NB4 (cell line): ENCODE measurements at regions not wholly inside any gene's neighbourhood (a gene's known extent, or its start where the extent isn't known, plus 50 kb on each side); places are given as distances from the start of the nearest gene placed in this dataset.

ENCODE experiments used
- DNase-seq: peaks from one replicate; pipeline ENCODE4 v3.0.0; 2010; ENCODE audit warnings: low read depth
- H3K4me3 ChIP-seq: one replicate; pipeline ENCODE4 v1.5.1; 2011; ENCODE audit warnings: mild to moderate bottlenecking, low read depth, low read length, moderate library complexity
- MAX ChIP-seq: IDR thresholded peaks from 2 replicates; pipeline ENCODE4 v1.6.1; 2011; ENCODE audit warnings: low read depth, low read length
- MYC ChIP-seq: IDR thresholded peaks from 2 replicates; pipeline ENCODE4 v1.6.1; 2011; ENCODE audit warnings: low read depth, low read length
- POLR2A ChIP-seq: IDR thresholded peaks from 2 replicates; pipeline ENCODE4 v1.6.1; 2011; ENCODE audit warnings: mild to moderate bottlenecking; ENCODE audit not compliant: insufficient read length; ENCODE audit errors: extremely low read depth
- TF ChIP-seq, protein P1 (sequence below): IDR thresholded peaks from one replicate; pipeline ENCODE4 v1.5.1; 2012; ENCODE audit warnings: low read depth, low read length

DNA sequence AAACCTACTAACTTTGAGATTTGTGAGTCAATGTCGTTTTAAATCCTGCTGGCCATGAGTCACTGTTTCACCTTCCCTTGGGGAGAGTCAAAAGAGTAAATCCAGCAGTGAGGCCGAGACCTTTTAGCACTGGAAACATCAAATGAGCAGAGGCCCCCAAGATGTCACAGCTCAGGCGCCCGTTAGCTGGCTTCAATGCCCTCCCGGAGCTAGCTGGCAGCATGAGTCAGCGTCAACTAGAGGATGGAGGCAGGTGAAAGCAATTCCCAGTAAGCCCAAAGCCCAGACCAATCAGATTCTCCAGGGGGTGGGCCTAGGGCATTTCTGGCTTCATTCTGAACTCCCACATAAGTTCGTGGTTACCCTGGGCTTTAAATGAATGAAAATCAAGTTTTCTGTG lies 170.9 kb downstream of the CLCN4 start:
- no peak overlapping the region for H3K4me3 ChIP-seq
- DNase-seq = no peak
- TF ChIP-seq POLR2A = no peak
- TF ChIP-seq, protein P1, sequence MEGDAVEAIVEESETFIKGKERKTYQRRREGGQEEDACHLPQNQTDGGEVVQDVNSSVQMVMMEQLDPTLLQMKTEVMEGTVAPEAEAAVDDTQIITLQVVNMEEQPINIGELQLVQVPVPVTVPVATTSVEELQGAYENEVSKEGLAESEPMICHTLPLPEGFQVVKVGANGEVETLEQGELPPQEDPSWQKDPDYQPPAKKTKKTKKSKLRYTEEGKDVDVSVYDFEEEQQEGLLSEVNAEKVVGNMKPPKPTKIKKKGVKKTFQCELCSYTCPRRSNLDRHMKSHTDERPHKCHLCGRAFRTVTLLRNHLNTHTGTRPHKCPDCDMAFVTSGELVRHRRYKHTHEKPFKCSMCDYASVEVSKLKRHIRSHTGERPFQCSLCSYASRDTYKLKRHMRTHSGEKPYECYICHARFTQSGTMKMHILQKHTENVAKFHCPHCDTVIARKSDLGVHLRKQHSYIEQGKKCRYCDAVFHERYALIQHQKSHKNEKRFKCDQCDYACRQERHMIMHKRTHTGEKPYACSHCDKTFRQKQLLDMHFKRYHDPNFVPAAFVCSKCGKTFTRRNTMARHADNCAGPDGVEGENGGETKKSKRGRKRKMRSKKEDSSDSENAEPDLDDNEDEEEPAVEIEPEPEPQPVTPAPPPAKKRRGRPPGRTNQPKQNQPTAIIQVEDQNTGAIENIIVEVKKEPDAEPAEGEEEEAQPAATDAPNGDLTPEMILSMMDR = no peak
- TF ChIP-seq MAX = no peak
- TF ChIP-seq MYC = no peak

DNA sequence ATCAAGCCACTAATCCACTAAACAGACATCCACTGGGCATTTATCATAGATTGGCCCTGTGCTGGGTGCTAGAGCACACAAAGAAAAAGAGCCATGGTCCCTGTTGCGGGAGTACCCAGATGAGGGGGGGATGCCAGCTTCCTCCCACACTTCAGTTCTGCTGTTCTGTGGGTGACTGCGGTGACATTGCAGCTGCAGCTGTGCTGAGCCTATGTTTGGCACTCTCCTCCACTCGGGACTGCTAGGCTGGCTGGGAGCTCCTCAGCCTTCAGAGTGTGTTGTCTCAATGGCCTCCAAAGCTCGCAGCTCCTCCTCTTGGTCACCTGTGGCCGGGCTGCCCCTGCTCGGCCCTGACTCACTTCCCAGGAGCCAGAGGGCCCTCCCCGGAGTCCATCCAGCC lies 173.2 kb downstream of the CLCN4 start:
- TF ChIP-seq MAX (no peak), MYC (no peak), POLR2A (no peak)
- TF ChIP-seq, protein P1 = no peak
- no peak overlapping the region for H3K4me3 ChIP-seq
- no peak for DNase-seq

DNA sequence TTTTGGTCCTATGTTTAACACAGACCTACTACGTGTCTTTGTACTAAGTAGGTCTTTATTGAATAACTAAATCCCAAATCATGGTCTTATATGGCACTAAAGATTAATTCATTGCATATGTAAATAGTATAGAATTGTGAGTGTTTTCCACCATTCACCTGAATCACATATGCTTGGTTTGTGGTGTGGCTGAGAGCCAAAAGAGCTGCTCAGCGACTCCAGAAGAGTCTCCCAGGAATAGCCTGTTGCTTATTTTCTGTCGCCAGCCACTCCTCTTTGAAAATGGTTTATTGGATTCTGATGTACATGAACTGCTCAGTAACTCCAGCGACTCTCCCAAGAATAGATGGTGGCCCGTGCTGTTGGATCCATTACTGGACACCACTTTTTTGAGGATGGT lies 184.5 kb downstream of the CLCN4 start:
- no peak overlapping the region for H3K4me3 ChIP-seq
- no peak for DNase-seq
- TF ChIP-seq MAX = no peak
- no peak for TF ChIP-seq MYC
- TF ChIP-seq, protein P1 = no peak
- TF ChIP-seq POLR2A = no peak

- H3K4me3 ChIP-seq = no peak overlapping the region
- no peak for DNase-seq
- TF ChIP-seq POLR2A = no peak
- TF ChIP-seq MYC = no peak
- TF ChIP-seq MAX = no peak
- TF ChIP-seq, protein P1 = no peak
These were observed 193.4 kb downstream of the CLCN4 start for GRCh38 chrX:10350221-10350620.

- H3K4me3 ChIP-seq = no peak overlapping the region
- TF ChIP-seq, protein P1 = no peak
- no peak for DNase-seq
These were observed 194.2 kb downstream of the CLCN4 start for GRCh38 chrX:10350981-10351380.

DNA sequence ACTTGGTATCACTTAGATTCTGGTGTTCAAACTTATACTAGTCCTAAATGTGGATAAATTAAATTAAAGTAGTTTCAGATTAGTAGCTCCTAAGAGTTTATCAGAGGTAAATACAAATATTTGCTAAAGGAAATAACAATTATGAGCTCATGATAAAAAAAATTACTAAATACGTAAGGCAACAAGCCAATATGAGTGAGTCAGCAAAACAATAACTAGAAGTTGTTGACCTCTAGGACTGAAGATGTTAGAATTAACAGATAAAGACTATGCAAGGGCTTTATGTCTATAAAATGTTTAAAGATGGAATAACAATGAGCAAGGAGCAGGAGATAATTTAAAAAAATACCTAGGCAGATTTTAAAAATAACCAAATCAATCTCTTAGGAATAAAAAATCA lies 195.8 kb downstream of the CLCN4 start:
- DNase-seq = no peak
- TF ChIP-seq MYC (no peak), POLR2A (no peak)
- TF ChIP-seq, protein P1 = no peak
- no peak overlapping the region for H3K4me3 ChIP-seq
